Fibroblast of the aortic adventitia (primary cell): ENCODE measurements at regions not wholly inside any gene's neighbourhood (a gene's known extent, or its start where the extent isn't known, plus 50 kb on each side); places are given as distances from the start of the nearest gene placed in this dataset.

Experiments used
- DNase-seq: peaks from one replicate; pipeline ENCODE4 v3.0.0-alpha.2; 2010; ENCODE audit warnings: low read depth
- H3K4me3 ChIP-seq: 2 replicates; pipeline ENCODE4 v1.5.1; 2011; ENCODE audit warnings: low read depth, mild to moderate bottlenecking, control low read depth, low read length, moderate library complexity
- TF ChIP-seq, protein P1 (sequence below): IDR thresholded peaks from 2 replicates; pipeline ENCODE4 v1.5.1; 2011; ENCODE audit warnings: mild to moderate bottlenecking, low read length, control low read depth, inconsistent platforms; ENCODE audit not compliant: insufficient read depth

DNA sequence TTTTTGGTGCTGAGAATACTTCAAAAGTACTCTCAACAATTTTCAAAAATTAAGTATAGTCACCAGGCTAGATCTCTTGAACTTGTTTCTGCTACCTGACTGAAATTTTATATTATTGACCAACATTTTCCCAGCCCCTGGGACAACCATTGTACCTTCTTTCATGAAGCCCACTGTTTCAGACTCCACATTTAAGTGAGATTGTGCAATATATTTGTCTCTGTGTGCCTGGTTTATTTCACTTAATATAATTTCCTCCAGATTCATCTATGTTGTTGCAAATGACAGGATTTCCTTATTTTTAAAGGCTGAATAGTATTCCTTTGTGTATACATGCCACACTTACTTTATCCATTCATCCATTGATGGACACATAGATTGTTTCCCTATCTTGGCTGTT, 354.2 kb upstream of the VRK2 start:
- no peak overlapping the region for H3K4me3 ChIP-seq
- DNase-seq = no peak
- TF ChIP-seq, protein P1, sequence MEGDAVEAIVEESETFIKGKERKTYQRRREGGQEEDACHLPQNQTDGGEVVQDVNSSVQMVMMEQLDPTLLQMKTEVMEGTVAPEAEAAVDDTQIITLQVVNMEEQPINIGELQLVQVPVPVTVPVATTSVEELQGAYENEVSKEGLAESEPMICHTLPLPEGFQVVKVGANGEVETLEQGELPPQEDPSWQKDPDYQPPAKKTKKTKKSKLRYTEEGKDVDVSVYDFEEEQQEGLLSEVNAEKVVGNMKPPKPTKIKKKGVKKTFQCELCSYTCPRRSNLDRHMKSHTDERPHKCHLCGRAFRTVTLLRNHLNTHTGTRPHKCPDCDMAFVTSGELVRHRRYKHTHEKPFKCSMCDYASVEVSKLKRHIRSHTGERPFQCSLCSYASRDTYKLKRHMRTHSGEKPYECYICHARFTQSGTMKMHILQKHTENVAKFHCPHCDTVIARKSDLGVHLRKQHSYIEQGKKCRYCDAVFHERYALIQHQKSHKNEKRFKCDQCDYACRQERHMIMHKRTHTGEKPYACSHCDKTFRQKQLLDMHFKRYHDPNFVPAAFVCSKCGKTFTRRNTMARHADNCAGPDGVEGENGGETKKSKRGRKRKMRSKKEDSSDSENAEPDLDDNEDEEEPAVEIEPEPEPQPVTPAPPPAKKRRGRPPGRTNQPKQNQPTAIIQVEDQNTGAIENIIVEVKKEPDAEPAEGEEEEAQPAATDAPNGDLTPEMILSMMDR = no peak

DNA sequence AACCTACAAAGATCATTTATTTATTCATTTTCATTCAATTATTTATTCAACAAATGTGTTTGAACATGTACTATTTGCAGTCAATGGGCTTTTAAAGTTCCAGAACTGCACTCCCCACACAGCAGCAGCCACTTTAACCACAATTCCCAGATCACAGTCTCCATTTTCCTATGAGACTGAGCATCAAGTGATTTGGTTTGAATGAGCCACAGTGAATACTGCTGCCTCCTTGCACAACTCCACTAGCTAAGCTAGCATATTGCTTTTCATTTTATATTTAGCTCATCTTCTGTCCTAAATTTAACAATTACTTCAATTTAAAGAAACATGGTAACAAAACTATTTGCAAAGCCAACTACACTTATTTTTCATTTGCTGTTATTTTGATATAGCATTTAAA, 353.4 kb upstream of the VRK2 start:
- H3K4me3 ChIP-seq = no peak overlapping the region
- DNase-seq = no peak
- TF ChIP-seq, protein P1 = no peak

DNA sequence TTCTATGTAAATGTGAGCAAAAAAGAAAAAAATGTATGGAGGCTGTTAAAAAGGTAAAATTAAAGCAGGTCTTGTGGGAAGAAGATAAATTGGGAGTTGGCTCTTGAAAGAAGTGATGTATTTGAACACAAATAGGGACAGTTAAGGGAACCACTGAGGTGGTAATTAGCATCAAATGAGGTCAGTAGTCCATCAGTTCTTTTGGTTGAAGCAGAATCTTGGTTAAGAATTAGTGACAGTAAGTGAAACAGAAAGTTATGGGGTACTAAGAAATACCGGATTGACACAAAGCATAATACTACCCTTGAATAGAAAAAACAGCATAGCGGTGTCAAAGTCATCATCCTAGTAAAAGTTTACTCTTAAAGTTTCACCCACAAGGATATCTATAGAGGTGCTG, 352.6 kb upstream of the VRK2 start:
- no peak overlapping the region for H3K4me3 ChIP-seq
- TF ChIP-seq, protein P1 = no peak
- DNase-seq = no peak

DNA sequence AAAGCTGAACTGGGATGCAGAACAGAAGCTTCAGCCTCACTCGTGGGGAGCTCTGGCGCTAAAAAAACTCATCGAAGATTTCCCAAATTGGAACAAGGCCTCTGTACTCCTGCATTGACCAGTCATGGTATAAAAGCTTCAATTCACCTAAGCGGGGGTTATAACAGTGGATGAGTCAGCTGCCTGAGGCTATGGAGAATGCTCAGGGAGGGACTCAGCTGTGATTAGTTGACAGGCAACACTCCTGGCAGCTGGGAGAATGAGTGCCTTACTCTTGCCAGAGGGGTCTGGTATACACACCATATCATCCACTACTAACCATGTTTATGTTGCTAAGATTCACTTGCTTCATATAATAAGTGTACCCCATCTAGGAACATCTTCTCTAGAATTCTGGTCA, 350.6 kb upstream of the VRK2 start:
- TF ChIP-seq, protein P1 = no peak
- no peak overlapping the region for H3K4me3 ChIP-seq
- no peak for DNase-seq

DNA sequence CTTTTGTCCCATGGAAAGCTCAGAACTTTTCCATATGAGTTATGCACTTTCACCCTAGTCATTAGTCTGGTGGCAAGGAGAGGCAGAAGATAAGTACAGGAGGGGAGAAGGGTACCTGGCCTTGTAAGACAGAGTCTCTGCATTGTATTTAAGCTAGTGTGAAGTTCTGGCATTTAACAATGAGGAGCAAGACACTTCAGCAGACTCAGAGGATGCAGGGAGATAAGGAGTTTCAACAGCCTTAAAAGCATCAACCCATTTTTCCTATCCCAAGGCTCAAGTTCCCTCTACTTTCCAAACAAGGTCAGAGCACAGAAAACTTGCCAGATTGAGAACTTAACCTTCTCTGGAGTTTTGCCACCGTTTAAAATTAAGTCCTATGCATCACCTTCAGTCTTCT, 348.2 kb upstream of the VRK2 start:
- H3K4me3 ChIP-seq = no peak overlapping the region
- no peak for DNase-seq
- TF ChIP-seq, protein P1 = no peak

DNA sequence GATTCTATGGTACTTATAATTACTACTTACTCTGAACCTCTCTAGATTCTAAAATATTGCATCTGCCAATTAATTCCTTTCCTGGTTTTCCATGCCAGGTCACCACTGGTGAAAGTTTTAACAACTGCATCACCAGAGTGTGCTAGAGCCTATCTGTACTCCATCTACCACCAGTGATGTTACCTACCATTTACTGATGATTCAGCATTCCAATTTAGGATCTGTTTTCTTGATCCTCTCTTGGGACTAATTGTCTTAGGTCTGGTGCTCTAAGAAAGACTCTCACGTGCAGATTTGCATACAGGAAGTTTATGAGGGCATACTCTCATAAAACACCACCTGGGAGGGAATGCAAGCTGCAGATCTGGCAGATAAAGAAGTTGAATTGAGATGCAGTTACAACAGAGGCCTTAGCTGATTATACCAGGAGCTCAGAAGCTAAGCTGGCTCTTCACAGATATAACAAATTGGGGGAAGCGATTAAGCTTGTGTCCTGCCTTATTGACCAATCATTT, 347.6 kb upstream of the VRK2 start:
- TF ChIP-seq, protein P1 = no peak
- DNase-seq = no peak
- no peak overlapping the region for H3K4me3 ChIP-seq

DNA sequence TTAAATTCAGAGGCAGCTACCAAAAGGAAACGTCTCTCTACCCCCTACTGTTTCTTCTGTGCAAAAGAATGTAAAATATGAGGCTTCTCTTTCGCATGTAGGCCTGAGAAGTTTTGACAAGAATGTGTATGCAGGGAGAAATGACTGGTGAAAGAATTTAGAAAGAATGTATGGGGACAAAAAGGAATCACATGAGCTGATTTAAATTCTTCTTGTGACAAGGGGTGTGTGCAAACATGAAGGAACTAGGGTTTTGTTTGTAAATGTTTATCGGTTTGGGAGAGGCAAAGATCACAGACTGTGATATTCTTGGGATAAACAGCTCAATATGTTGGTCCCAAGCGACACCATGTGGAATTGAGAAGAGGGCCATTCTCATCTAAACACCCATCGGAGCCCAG, 345.2 kb upstream of the VRK2 start:
- TF ChIP-seq, protein P1 = no peak
- H3K4me3 ChIP-seq = no peak overlapping the region
- no peak for DNase-seq
